ENCODE measurements at regions not wholly inside any gene's neighbourhood (a gene's known extent, or its start where the extent isn't known, plus 50 kb on each side); places are given as distances from the start of the nearest gene placed in this dataset.

DNA sequence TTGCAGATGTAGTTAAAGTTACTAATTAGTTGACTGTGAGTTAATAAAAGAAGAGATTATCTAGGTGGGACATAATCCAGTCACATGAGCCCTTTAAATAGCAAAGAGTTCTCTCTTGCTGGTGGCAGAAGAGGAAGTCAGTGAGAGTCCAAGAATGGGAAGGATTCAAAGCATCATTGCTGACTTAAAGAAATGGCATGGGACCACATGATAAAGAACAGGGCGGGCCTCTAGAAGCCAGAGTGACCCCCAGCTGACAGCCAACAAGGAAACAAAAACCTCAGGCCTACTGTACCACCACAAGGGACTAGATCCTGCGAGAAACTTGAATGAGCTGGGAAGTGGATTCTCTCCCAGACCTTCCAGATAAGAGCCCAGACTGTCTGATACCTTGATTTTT is 447.2 kb upstream of the CCDC54 start:
- Histone ChIP-seq H3K4me1 (ENCODE audit: control insufficient read depth in 5 of 5, insufficient read depth in 5 of 5, low read length in 5 of 5) (no peaks in the 10 kb centered on the region), H3K27me3 (ENCODE audit: control insufficient read depth in 3 of 3, insufficient read depth in 3 of 3, low read length in 2 of 3) (no peaks in the 10 kb centered on the region), H3K9ac (ENCODE audit: insufficient read depth in 1 of 2, low read length in 2 of 2) (no peak overlapping the region), H3K9me3 (ENCODE audit: control insufficient read depth in 4 of 4, insufficient read depth in 3 of 4, low read length in 3 of 4) (peaks cover 0 to 7% (median 3%) of the 10 kb centered on the region in 4 donors), H3K36me3 (ENCODE audit: control insufficient read depth in 4 of 4, insufficient read depth in 4 of 4, low read length in 4 of 4) (no peaks in the 10 kb centered on the region), H3K27ac (ENCODE audit: low read depth in 1 of 2, low read length in 1 of 2) (no peak overlapping the region), H3K4me3 (no peak overlapping the region)
- no peak for ATAC-seq (ENCODE audit: insufficient read depth, low FRiP score)
- WGBS, 2 donors = 70 to 73% methylated on average over 2 of the region's 2 CpGs
- no peak for DNase-seq
- TF ChIP-seq, protein P1, sequence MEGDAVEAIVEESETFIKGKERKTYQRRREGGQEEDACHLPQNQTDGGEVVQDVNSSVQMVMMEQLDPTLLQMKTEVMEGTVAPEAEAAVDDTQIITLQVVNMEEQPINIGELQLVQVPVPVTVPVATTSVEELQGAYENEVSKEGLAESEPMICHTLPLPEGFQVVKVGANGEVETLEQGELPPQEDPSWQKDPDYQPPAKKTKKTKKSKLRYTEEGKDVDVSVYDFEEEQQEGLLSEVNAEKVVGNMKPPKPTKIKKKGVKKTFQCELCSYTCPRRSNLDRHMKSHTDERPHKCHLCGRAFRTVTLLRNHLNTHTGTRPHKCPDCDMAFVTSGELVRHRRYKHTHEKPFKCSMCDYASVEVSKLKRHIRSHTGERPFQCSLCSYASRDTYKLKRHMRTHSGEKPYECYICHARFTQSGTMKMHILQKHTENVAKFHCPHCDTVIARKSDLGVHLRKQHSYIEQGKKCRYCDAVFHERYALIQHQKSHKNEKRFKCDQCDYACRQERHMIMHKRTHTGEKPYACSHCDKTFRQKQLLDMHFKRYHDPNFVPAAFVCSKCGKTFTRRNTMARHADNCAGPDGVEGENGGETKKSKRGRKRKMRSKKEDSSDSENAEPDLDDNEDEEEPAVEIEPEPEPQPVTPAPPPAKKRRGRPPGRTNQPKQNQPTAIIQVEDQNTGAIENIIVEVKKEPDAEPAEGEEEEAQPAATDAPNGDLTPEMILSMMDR (IDR thresholded peaks at IDR 0.05; ENCODE audit: control extremely low read depth, extremely low read depth) = no peak

DNA sequence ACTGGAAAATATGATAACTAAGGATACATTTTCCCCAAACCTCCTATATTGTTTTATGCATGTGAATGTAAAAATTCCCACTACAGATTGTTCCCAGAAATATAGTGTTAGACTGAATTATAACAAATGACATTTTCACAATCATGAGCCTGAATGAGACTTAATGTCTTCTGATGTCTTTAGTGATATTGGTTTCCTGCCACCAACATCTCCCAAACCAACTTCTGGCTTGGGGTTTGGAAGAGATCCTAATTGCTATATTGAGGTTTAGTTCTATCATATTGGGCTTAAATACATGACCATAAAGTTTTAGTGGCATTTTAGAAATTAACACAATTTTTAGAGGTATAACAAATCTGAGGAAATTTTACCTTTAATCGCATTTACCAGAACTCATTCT is 445.3 kb upstream of the CCDC54 start:
- no peak overlapping the region for H3K9ac ChIP-seq (ENCODE audit: insufficient read depth in 1 of 2, low read length in 2 of 2)
- peaks cover 0 to 7% (median 3%) of the 10 kb centered on the region in 4 donors for H3K9me3 ChIP-seq (ENCODE audit: control insufficient read depth in 4 of 4, insufficient read depth in 3 of 4, low read length in 3 of 4)
- DNase-seq (no peak), ATAC-seq (ENCODE audit: insufficient read depth, low FRiP score) (no peak)
- no peak overlapping the region for H3K4me3 ChIP-seq
- H3K27ac ChIP-seq (ENCODE audit: low read depth in 1 of 2, low read length in 1 of 2) = no peak overlapping the region
- H3K4me1 ChIP-seq (ENCODE audit: control insufficient read depth in 5 of 5, insufficient read depth in 5 of 5, low read length in 5 of 5) = no peaks in the 10 kb centered on the region
- no peaks in the 10 kb centered on the region for H3K27me3 ChIP-seq (ENCODE audit: control insufficient read depth in 3 of 3, insufficient read depth in 3 of 3, low read length in 2 of 3)
- TF ChIP-seq, protein P1 (IDR thresholded peaks at IDR 0.05; ENCODE audit: control extremely low read depth, extremely low read depth) = no peak
- no peaks in the 10 kb centered on the region for H3K36me3 ChIP-seq (ENCODE audit: control insufficient read depth in 4 of 4, insufficient read depth in 4 of 4, low read length in 4 of 4)
- WGBS, 2 donors = 90 to 95% methylated on average over 1 of the region's 1 CpG

DNA sequence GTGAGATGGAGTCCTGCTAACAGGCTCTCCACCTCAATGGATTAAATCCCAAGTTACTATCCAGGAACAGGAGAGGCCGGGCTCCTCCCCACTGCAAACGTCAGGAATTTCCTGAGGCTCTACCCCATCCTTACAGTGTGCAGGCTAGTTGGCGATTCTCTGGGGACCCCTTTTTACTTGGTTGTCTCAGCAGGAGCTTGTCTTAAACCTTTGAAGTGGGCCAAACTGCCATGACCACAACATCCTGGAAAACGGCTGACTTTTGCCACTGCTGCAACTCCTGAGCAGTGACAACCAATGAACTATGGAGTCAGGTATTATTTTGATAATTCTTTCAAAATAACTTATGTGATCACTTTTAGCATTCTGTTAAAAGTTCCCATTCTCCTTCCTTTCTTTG is 440.9 kb upstream of the CCDC54 start:
- ATAC-seq (ENCODE audit: insufficient read depth, low FRiP score) (no peak), DNase-seq (no peak)
- H3K9me3 ChIP-seq (ENCODE audit: control insufficient read depth in 4 of 4, insufficient read depth in 3 of 4, low read length in 3 of 4) = peaks cover 0 to 7% (median 5%) of the 10 kb centered on the region in 4 donors
- no peaks in the 10 kb centered on the region for H3K27me3 ChIP-seq (ENCODE audit: control insufficient read depth in 3 of 3, insufficient read depth in 3 of 3, low read length in 2 of 3)
- H3K27ac ChIP-seq (ENCODE audit: low read depth in 1 of 2, low read length in 1 of 2) = no peak overlapping the region
- H3K4me3 ChIP-seq = no peak overlapping the region
- no peak overlapping the region for H3K9ac ChIP-seq (ENCODE audit: insufficient read depth in 1 of 2, low read length in 2 of 2)
- TF ChIP-seq, protein P1 (IDR thresholded peaks at IDR 0.05; ENCODE audit: control extremely low read depth, extremely low read depth) = no peak
- WGBS, 2 donors = 49 to 68% methylated on average over 4 of the region's 4 CpGs
- no peaks in the 10 kb centered on the region for H3K36me3 ChIP-seq (ENCODE audit: control insufficient read depth in 4 of 4, insufficient read depth in 4 of 4, low read length in 4 of 4)
- no peaks in the 10 kb centered on the region for H3K4me1 ChIP-seq (ENCODE audit: control insufficient read depth in 5 of 5, insufficient read depth in 5 of 5, low read length in 5 of 5)

DNA sequence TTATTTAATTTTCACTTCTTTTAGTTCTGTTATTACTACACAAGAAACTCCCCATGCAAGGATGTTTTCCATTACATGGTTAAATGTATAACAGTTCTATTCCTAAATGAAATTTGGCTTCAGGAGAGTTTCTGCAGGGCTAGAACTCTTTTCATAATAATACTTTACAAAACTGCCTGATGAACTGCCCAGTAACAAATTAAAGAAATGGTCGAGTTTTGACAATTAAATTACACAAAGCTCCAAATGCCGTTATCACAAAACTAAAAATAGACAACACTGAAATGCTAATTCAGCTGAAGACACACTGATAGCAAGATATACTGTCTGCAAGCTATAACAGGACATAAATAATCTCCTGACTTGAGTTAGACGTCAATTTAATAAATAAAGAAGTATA is 435.2 kb upstream of the CCDC54 start:
- H3K4me1 ChIP-seq (ENCODE audit: control insufficient read depth in 5 of 5, insufficient read depth in 5 of 5, low read length in 5 of 5) = peaks cover 0 to 19% (median 0%) of the 10 kb centered on the region in 5 donors
- no peak overlapping the region for H3K4me3 ChIP-seq
- peaks cover 0 to 4% (median 0%) of the 10 kb centered on the region in 4 donors for H3K9me3 ChIP-seq (ENCODE audit: control insufficient read depth in 4 of 4, insufficient read depth in 3 of 4, low read length in 3 of 4)
- H3K36me3 ChIP-seq (ENCODE audit: control insufficient read depth in 4 of 4, insufficient read depth in 4 of 4, low read length in 4 of 4) = no peaks in the 10 kb centered on the region
- no peak for ATAC-seq (ENCODE audit: insufficient read depth, low FRiP score)
- no peaks in the 10 kb centered on the region for H3K27me3 ChIP-seq (ENCODE audit: control insufficient read depth in 3 of 3, insufficient read depth in 3 of 3, low read length in 2 of 3)
- peak in 2 of 3 donors; percentile 85 to 88 for DNase-seq
- H3K27ac ChIP-seq (ENCODE audit: low read depth in 1 of 2, low read length in 1 of 2) = no peak overlapping the region
- TF ChIP-seq, protein P1 (IDR thresholded peaks at IDR 0.05; ENCODE audit: control extremely low read depth, extremely low read depth) = no peak
- no peak overlapping the region for H3K9ac ChIP-seq (ENCODE audit: insufficient read depth in 1 of 2, low read length in 2 of 2)
- 60 to 71% methylated on average over 3 of the region's 3 CpGs for WGBS, 2 donors
